ENCODE measurements at regions not wholly inside any gene's neighbourhood (a gene's known extent, or its start where the extent isn't known, plus 50 kb on each side); places are given as distances from the start of the nearest gene placed in this dataset.

GRCh38 chr9:1235650-1236049 lies 185.5 kb downstream of the DMRT2 start:
- Mint-ChIP-seq H3K27me3 (peaks cover 2% of the 10 kb centered on the region), H3K27ac (no peak overlapping the region), H3K4me3 (no peak overlapping the region), H3K4me1 (ENCODE audit: low read depth) (no peaks in the 10 kb centered on the region), H3K36me3 (ENCODE audit: low read depth) (no peaks in the 10 kb centered on the region), H3K9me3 (no peaks in the 10 kb centered on the region)
- intact Hi-C loops (cut with micrococcal nuclease) = no loop called here
- ATAC-seq = no peak
- POLR2A ChIA-PET = no interaction called here
- CTCF ChIA-PET = no interaction called here
- no peak for DNase-seq
- TF ChIP-seq, protein P1, sequence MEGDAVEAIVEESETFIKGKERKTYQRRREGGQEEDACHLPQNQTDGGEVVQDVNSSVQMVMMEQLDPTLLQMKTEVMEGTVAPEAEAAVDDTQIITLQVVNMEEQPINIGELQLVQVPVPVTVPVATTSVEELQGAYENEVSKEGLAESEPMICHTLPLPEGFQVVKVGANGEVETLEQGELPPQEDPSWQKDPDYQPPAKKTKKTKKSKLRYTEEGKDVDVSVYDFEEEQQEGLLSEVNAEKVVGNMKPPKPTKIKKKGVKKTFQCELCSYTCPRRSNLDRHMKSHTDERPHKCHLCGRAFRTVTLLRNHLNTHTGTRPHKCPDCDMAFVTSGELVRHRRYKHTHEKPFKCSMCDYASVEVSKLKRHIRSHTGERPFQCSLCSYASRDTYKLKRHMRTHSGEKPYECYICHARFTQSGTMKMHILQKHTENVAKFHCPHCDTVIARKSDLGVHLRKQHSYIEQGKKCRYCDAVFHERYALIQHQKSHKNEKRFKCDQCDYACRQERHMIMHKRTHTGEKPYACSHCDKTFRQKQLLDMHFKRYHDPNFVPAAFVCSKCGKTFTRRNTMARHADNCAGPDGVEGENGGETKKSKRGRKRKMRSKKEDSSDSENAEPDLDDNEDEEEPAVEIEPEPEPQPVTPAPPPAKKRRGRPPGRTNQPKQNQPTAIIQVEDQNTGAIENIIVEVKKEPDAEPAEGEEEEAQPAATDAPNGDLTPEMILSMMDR (IDR thresholded peaks at IDR 0.05) = no peak

GRCh38 chr9:1236061-1236460 lies 185.9 kb downstream of the DMRT2 start:
- TF ChIP-seq, protein P1 (IDR thresholded peaks at IDR 0.05) = no peak
- Mint-ChIP-seq H3K36me3 (ENCODE audit: low read depth) (no peaks in the 10 kb centered on the region), H3K4me3 (no peak overlapping the region), H3K4me1 (ENCODE audit: low read depth) (no peaks in the 10 kb centered on the region), H3K27ac (no peak overlapping the region), H3K9me3 (no peaks in the 10 kb centered on the region), H3K27me3 (peaks cover 2% of the 10 kb centered on the region)
- POLR2A ChIA-PET = no interaction called here
- CTCF ChIA-PET = no interaction called here
- DNase-seq (no peak), ATAC-seq (no peak)
- intact Hi-C loops (cut with micrococcal nuclease) = no loop called here

DNA sequence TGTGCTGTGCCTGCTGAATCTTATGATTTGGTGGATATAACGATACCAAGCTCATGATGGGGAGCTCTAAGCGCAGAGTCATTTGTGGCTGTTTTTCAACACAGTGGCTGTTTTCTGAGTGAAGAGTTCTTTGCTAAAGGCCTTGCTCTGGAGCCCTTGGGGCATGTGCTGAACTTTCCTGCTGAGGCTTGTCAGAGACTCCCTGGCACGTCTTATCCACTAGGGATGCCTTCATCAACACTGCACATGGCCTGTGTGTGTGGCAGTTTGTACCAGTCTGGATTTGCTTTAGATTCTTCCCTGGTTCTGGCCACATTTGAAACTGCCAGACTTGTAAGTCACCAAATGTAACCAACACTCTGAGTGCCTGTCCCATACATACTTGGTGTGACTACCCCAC lies 188.2 kb downstream of the DMRT2 start:
- DNase-seq = no peak

GRCh38 chr9:1248743-1249142 lies 198.6 kb downstream of the DMRT2 start:
- POLR2A ChIA-PET = no interaction called here
- H3K27ac Mint-ChIP-seq = no peak overlapping the region
- no peak for ATAC-seq
- no peaks in the 10 kb centered on the region for H3K36me3 Mint-ChIP-seq (ENCODE audit: low read depth)
- intact Hi-C loops (cut with micrococcal nuclease) = no loop called here
- H3K4me3 Mint-ChIP-seq = no peak overlapping the region
- no peak for DNase-seq
- TF ChIP-seq, protein P1 (IDR thresholded peaks at IDR 0.05) = no peak
- H3K27me3 Mint-ChIP-seq = no peaks in the 10 kb centered on the region
- CTCF ChIA-PET = no interaction called here
- H3K4me1 Mint-ChIP-seq (ENCODE audit: low read depth) = no peaks in the 10 kb centered on the region
- H3K9me3 Mint-ChIP-seq = no peaks in the 10 kb centered on the region

More for the DNA sequence above, 188.2 kb downstream of the DMRT2 start:
- ChIA-PET CTCF (no interaction called here), POLR2A (no interaction called here)
- no peaks in the 10 kb centered on the region for H3K9me3 Mint-ChIP-seq
- no peak overlapping the region for H3K27ac Mint-ChIP-seq
- H3K27me3 Mint-ChIP-seq = peaks cover 2% of the 10 kb centered on the region
- H3K36me3 Mint-ChIP-seq (ENCODE audit: low read depth) = no peaks in the 10 kb centered on the region
- intact Hi-C loops (cut with micrococcal nuclease) = no loop called here
- no peak for ATAC-seq
- TF ChIP-seq, protein P1 (IDR thresholded peaks at IDR 0.05) = no peak
- no peak overlapping the region for H3K4me3 Mint-ChIP-seq
- H3K4me1 Mint-ChIP-seq (ENCODE audit: low read depth) = no peaks in the 10 kb centered on the region

GRCh38 chr9:1253064-1253979 lies 203.2 kb downstream of the DMRT2 start:
- Mint-ChIP-seq H3K4me3 (no peak overlapping the region), H3K27me3 (no peaks in the 10 kb centered on the region), H3K9me3 (no peaks in the 10 kb centered on the region), H3K4me1 (ENCODE audit: low read depth) (no peaks in the 10 kb centered on the region), H3K27ac (no peak overlapping the region), H3K36me3 (ENCODE audit: low read depth) (no peaks in the 10 kb centered on the region)
- ChIA-PET POLR2A (interaction anchor here (0.7 kb wide), 1 partner anchor 405 kb away, joined by 4 read pairs; no protein-coding TSS in a partner anchor), CTCF (no interaction called here)
- intact Hi-C loops (cut with micrococcal nuclease) = no loop called here
- TF ChIP-seq, protein P1 (IDR thresholded peaks at IDR 0.05) = no peak
- ATAC-seq (no peak), DNase-seq (no peak)
